ENCODE measurements at regions not wholly inside any gene's neighbourhood (a gene's known extent, or its start where the extent isn't known, plus 50 kb on each side); places are given as distances from the start of the nearest gene placed in this dataset.

DNA sequence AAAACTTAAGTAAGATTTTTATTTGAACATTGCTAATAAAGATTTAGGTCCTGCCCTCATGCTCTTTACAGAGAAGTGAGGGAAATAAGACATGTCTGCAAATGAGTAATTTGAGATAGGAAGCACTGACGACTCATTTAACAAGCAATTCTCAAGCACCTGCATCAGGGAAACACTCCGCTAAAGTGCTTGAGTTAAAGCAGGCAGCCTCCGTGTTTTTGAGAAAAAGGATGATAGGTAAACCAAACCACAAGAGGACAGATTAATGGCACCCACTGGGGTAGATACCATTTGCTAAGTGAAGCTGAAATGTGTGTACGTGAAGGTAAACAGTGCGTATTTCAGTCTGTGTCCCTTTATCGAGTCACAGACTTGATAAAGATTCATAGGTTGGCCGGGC, 184.6 kb upstream of the CARD18 start:
- no peak for TF ChIP-seq CTCF (IDR thresholded peaks at IDR 0.05)
- no peak for TF ChIP-seq POLR2AphosphoS5 (IDR thresholded peaks at IDR 0.05)
